ENCODE measurements at regions not wholly inside any gene's neighbourhood (a gene's known extent, or its start where the extent isn't known, plus 50 kb on each side); places are given as distances from the start of the nearest gene placed in this dataset.
"Not testable (repeated sequence)": the region's sequence is repeated elsewhere in the genome, so short reads cannot be mapped to it uniquely, and the experiment has no call there.

DNA sequence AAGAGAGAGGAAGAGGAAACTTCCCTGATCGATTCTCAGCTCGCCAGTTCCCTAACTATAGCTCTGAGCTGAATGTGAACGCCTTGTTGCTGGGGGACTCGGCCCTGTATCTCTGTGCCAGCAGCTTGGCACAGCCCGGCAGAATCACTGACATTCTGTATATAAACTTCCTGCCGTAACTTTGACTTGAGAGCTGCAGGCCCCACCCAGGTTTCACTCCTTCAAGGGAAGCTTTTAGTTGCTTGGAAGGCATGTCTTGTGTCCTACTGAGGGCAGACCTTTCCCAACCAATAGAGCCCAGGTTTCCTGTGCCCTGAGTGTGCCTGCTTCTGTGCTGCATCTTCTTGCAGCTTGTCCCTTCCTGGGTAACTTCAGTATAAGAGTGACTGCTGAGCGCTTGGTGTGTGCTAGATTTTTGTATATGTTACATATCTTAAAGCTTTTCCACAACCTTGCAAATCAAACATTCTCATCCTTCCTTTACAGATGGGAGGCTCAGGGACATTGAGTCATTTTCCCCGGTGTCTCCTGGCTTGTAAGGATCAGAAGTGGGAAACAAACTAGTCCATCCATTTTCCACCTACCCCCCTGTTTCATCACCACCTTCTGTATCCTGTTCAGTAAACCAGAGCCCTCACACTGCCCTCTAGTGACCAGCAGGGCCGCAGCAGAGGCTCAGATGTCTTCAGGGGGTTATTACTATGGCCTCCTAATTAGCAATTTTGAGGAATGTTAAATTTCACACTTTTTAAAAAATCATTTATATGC is 225.2 kb upstream of the PRSS58 start:
- peak; percentile 50 for DNase-seq (ENCODE audit: low spot score)
- Histone ChIP-seq H3K4me3 (ENCODE audit: low read depth, low read length, poor library complexity, severe bottlenecking) (no peak overlapping the region), H3K36me3 (ENCODE audit: insufficient read depth, low read length, poor library complexity, severe bottlenecking) (no peaks in the 10 kb centered on the region), H3K4me1 (ENCODE audit: insufficient read depth, low read length, poor library complexity, severe bottlenecking) (no peaks in the 10 kb centered on the region), H3K27me3 (replicated peaks; ENCODE audit: insufficient read depth, low read depth, low read length, poor library complexity) (no peaks in the 10 kb centered on the region), H3K27ac (ENCODE audit: low read depth, low read length, poor library complexity, severe bottlenecking) (no peak overlapping the region), H3K9me3 (ENCODE audit: low read depth, low read length, poor library complexity, severe bottlenecking) (no peaks in the 10 kb centered on the region)
- intact Hi-C loops (cut with micrococcal nuclease; ENCODE audit: unreplicated experiment) = loop anchor here (5.0 kb wide), 1 partner anchor 41 kb away; no protein-coding TSS in a partner anchor
- POLR2A ChIA-PET (ENCODE audit: low non-redundant PET) = no interaction called here
- TF ChIP-seq EZH2 (IDR thresholded peaks at IDR 0.05; ENCODE audit: borderline replicate concordance, low read depth, low read length, poor library complexity, severe bottlenecking) = no peak
- peak; percentile 83 for TF ChIP-seq CTCF (conservative IDR thresholded peaks at IDR 0.05; ENCODE audit: low read depth, low read length)
- BruUV-seq (replicated peaks) = no TSS peak
- CTCF ChIA-PET = no interaction called here

GRCh38 chr7:142481548-142481947 is 223.7 kb upstream of the PRSS58 start:
- Histone ChIP-seq H3K9me3 (ENCODE audit: low read depth, low read length, poor library complexity, severe bottlenecking) (no peaks in the 10 kb centered on the region), H3K4me3 (ENCODE audit: low read depth, low read length, poor library complexity, severe bottlenecking) (no peak overlapping the region), H3K4me1 (ENCODE audit: insufficient read depth, low read length, poor library complexity, severe bottlenecking) (no peaks in the 10 kb centered on the region), H3K36me3 (ENCODE audit: insufficient read depth, low read length, poor library complexity, severe bottlenecking) (no peaks in the 10 kb centered on the region), H3K27me3 (replicated peaks; ENCODE audit: insufficient read depth, low read depth, low read length, poor library complexity) (no peaks in the 10 kb centered on the region), H3K27ac (ENCODE audit: low read depth, low read length, poor library complexity, severe bottlenecking) (no peak overlapping the region)
- no TSS peak for BruUV-seq (replicated peaks)
- TF ChIP-seq CTCF (conservative IDR thresholded peaks at IDR 0.05; ENCODE audit: low read depth, low read length) (0 out of 2 replicates have a peak, but pooled peaks have one; percentile 22), EZH2 (IDR thresholded peaks at IDR 0.05; ENCODE audit: borderline replicate concordance, low read depth, low read length, poor library complexity, severe bottlenecking) (no peak)
- ChIA-PET POLR2A (ENCODE audit: low non-redundant PET) (no interaction called here), CTCF (no interaction called here)
- DNase-seq (ENCODE audit: low spot score) = no peak
- intact Hi-C loops (cut with micrococcal nuclease; ENCODE audit: unreplicated experiment) = loop anchor here (5.0 kb wide), 1 partner anchor 39 kb away; no protein-coding TSS in a partner anchor

DNA sequence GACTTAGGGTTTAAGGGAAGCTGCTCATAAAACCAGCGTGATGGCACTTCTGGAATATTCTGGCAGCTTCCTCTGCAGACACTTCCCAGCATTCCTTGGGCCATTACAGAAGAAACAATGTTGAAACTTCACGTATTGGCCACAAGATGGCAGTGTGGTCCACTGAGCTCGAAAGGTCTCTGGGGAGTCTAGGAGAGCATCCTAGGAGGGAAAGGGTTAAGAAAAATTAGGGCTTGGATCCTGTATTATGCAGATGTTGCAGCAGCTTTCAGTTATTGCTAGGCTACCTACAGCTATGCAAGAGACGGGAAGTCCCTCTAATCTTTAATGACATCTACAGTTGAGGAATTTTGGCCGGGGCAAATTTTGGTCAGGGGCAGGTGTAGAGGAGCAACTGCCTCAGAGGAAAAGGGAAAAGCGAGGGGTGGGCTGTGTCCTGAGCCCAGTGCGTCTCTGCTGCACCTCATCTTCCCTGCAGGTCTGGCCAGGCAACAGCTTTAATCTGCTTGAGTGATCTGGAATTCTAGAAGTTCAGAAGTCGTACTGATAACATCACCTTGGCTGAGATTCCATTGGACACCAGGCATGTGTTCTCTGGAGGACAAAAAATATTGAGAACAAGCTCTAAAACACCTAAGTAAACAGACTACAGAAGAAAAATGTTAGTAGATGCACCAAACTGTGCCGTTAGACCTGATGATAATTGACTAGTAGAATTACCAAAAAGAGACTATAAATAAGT is 220.8 kb upstream of the PRSS58 start:
- TF ChIP-seq CTCF (conservative IDR thresholded peaks at IDR 0.05; ENCODE audit: low read depth, low read length) (peak; percentile 78), EZH2 (IDR thresholded peaks at IDR 0.05; ENCODE audit: borderline replicate concordance, low read depth, low read length, poor library complexity, severe bottlenecking) (no peak)
- no TSS peak for BruUV-seq (replicated peaks)
- peak; percentile 74 for DNase-seq (ENCODE audit: low spot score)
- ChIA-PET POLR2A (ENCODE audit: low non-redundant PET) (no interaction called here), CTCF (interaction anchor here (0.6 to 1.6 kb wide), 5 partner anchors 12 to 1501 kb away, joined by 3 to 7 read pairs (median 4); no protein-coding TSS in a partner anchor)
- H3K9me3 ChIP-seq (ENCODE audit: low read depth, low read length, poor library complexity, severe bottlenecking) = no peaks in the 10 kb centered on the region
- intact Hi-C loops (cut with micrococcal nuclease; ENCODE audit: unreplicated experiment) = no loop called here
- no peak overlapping the region for H3K27ac ChIP-seq (ENCODE audit: low read depth, low read length, poor library complexity, severe bottlenecking)
- H3K27me3 ChIP-seq (replicated peaks; ENCODE audit: insufficient read depth, low read depth, low read length, poor library complexity) = no peaks in the 10 kb centered on the region
- H3K4me3 ChIP-seq (ENCODE audit: low read depth, low read length, poor library complexity, severe bottlenecking) = no peak overlapping the region
- no peaks in the 10 kb centered on the region for H3K36me3 ChIP-seq (ENCODE audit: insufficient read depth, low read length, poor library complexity, severe bottlenecking)
- no peaks in the 10 kb centered on the region for H3K4me1 ChIP-seq (ENCODE audit: insufficient read depth, low read length, poor library complexity, severe bottlenecking)

DNA sequence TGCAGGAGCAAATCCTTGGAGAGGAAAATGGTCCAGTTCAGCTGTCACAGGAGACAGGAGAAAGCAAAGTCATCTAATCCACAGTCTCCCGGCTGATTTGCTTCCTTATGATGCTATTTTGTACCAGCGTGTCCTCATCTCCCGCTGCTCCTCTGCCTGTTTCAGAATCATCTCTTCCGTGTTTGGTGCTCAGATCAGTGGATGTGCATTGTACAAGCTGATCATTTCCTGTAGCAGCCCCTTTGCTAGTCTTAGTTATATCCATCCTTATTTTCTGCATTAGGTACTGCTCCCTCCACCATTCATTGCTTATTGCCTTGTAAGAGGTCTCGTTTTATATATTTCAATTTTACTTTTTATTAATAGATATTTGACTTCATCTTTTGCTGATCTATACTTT is 219.9 kb upstream of the PRSS58 start:
- BruUV-seq (replicated peaks); H3K9me3 ChIP-seq (ENCODE audit: low read depth, low read length, poor library complexity, severe bottlenecking); H3K27me3 ChIP-seq (replicated peaks; ENCODE audit: insufficient read depth, low read depth, low read length, poor library complexity); H3K27ac ChIP-seq (ENCODE audit: low read depth, low read length, poor library complexity, severe bottlenecking); intact Hi-C loops (cut with micrococcal nuclease; ENCODE audit: unreplicated experiment); H3K36me3 ChIP-seq (ENCODE audit: insufficient read depth, low read length, poor library complexity, severe bottlenecking); DNase-seq (ENCODE audit: low spot score); H3K4me3 ChIP-seq (ENCODE audit: low read depth, low read length, poor library complexity, severe bottlenecking); H3K4me1 ChIP-seq (ENCODE audit: insufficient read depth, low read length, poor library complexity, severe bottlenecking); POLR2A ChIA-PET (ENCODE audit: low non-redundant PET): not testable (repeated sequence)
- CTCF ChIA-PET = interaction anchor here (0.6 to 1.6 kb wide), 5 partner anchors 11 to 1502 kb away, joined by 3 to 7 read pairs (median 4); no protein-coding TSS in a partner anchor
